ENCODE measurements at regions not wholly inside any gene's neighbourhood (a gene's known extent, or its start where the extent isn't known, plus 50 kb on each side); places are given as distances from the start of the nearest gene placed in this dataset.

DNA sequence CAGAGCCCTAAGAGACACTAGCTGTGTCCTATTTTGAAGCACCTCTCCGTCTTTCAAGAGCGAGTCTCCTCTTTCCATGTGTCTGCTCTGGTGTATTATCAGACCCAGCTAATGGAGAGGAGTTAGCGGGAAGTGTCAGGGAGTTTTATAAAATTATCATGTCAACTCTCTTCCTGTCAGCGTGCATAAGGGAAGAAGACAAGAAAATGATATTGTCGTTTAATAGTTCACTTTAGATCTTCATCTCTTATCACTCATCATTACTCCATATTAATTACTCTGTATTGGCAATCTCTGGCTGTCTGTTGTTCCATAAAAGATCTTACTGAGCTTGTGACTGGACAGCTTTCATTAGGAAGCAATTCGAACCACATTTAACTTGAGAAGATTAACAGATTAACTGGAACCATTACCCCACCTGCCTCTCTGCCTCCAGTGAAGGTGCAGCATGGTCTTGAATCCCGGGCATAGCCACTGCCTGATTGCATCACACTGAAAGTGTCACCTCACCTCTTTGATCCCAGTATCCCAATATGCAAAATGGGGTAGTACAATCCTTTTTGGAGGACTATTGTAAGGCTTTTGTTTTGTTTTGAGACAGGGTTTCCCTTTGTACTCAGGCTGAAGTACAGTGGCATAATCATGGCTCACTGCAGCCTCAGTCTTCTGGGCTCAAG, 121.1 kb downstream of the TMEM114 start:
- TF ChIP-seq, protein P1, sequence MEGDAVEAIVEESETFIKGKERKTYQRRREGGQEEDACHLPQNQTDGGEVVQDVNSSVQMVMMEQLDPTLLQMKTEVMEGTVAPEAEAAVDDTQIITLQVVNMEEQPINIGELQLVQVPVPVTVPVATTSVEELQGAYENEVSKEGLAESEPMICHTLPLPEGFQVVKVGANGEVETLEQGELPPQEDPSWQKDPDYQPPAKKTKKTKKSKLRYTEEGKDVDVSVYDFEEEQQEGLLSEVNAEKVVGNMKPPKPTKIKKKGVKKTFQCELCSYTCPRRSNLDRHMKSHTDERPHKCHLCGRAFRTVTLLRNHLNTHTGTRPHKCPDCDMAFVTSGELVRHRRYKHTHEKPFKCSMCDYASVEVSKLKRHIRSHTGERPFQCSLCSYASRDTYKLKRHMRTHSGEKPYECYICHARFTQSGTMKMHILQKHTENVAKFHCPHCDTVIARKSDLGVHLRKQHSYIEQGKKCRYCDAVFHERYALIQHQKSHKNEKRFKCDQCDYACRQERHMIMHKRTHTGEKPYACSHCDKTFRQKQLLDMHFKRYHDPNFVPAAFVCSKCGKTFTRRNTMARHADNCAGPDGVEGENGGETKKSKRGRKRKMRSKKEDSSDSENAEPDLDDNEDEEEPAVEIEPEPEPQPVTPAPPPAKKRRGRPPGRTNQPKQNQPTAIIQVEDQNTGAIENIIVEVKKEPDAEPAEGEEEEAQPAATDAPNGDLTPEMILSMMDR (IDR thresholded peaks at IDR 0.05; ENCODE audit: insufficient read depth in 1 of 2, low read depth in 1 of 2, low read length in 1 of 2, severe bottlenecking in 1 of 2, unreplicated experiment in 1 of 2) = no peak
- no peaks in the 10 kb centered on the region for H3K4me1 ChIP-seq
- intact Hi-C loops (cut with micrococcal nuclease; ENCODE audit: unreplicated experiment) = no loop called here
- DNase-seq = no peak
- no peak overlapping the region for H3K4me3 ChIP-seq (ENCODE audit: low read depth, low read length)
- Mint-ChIP-seq H3K9me3 (ENCODE audit: unreplicated experiment) (no peaks in the 10 kb centered on the region), H3K27ac (ENCODE audit: unreplicated experiment) (no peak overlapping the region), H3K27me3 (ENCODE audit: insufficient read depth, unreplicated experiment) (peaks cover 10% of the 10 kb centered on the region), H3K4me1 (ENCODE audit: low read depth, unreplicated experiment) (no peaks in the 10 kb centered on the region), H3K4me3 (ENCODE audit: unreplicated experiment) (no peak overlapping the region), H3K36me3 (ENCODE audit: insufficient read depth, unreplicated experiment) (no peaks in the 10 kb centered on the region)
- POLR2A ChIA-PET = no interaction called here
- no TSS peak for BruUV-seq (replicated peaks)
- no peaks in the 10 kb centered on the region for H3K27me3 ChIP-seq (replicated peaks; ENCODE audit: control insufficient read depth, insufficient read depth, low read length)
- CTCF ChIA-PET = no interaction called here
- H3K36me3 ChIP-seq (ENCODE audit: control insufficient read depth, insufficient read depth, low read length) = no peaks in the 10 kb centered on the region
- H3K9me3 ChIP-seq = no peaks in the 10 kb centered on the region

DNA sequence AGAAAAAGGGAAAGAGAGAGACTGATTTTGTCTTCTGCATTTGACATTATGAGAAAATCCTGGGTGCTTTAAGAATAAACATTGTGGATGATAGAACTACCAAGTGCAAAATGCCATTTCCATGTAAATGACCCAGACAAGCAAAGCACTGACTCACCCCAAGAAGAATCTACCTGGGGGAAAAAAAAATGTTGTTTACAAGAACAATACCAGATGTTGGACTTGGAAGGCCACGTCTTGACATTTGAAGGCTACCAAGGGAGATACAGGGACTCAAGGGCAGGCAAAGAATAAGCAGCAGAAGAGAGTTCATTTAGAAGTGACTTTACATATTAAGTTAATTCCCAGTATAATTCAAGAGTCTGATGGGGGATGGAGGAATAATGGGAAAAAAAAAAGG, 125.3 kb downstream of the TMEM114 start:
- H3K4me1 ChIP-seq = no peaks in the 10 kb centered on the region
- H3K27me3 ChIP-seq (replicated peaks; ENCODE audit: control insufficient read depth, insufficient read depth, low read length) = no peaks in the 10 kb centered on the region
- Mint-ChIP-seq H3K36me3 (ENCODE audit: insufficient read depth, unreplicated experiment) (peaks cover 5% of the 10 kb centered on the region), H3K27ac (ENCODE audit: unreplicated experiment) (no peak overlapping the region), H3K4me3 (ENCODE audit: unreplicated experiment) (no peak overlapping the region), H3K9me3 (ENCODE audit: unreplicated experiment) (no peaks in the 10 kb centered on the region), H3K27me3 (ENCODE audit: insufficient read depth, unreplicated experiment) (peaks cover 17% of the 10 kb centered on the region), H3K4me1 (ENCODE audit: low read depth, unreplicated experiment) (no peaks in the 10 kb centered on the region)
- TF ChIP-seq, protein P1 (IDR thresholded peaks at IDR 0.05; ENCODE audit: insufficient read depth in 1 of 2, low read depth in 1 of 2, low read length in 1 of 2, severe bottlenecking in 1 of 2, unreplicated experiment in 1 of 2) = no peak
- no peaks in the 10 kb centered on the region for H3K36me3 ChIP-seq (ENCODE audit: control insufficient read depth, insufficient read depth, low read length)
- POLR2A ChIA-PET = no interaction called here
- H3K4me3 ChIP-seq (ENCODE audit: low read depth, low read length) = no peak overlapping the region
- intact Hi-C loops (cut with micrococcal nuclease; ENCODE audit: unreplicated experiment) = no loop called here
- CTCF ChIA-PET = interaction anchor here (0.6 kb wide), 1 partner anchor 91 kb away, joined by 3 read pairs; no protein-coding TSS in a partner anchor
- no peaks in the 10 kb centered on the region for H3K9me3 ChIP-seq
- no TSS peak for BruUV-seq (replicated peaks)
- DNase-seq = no peak

DNA sequence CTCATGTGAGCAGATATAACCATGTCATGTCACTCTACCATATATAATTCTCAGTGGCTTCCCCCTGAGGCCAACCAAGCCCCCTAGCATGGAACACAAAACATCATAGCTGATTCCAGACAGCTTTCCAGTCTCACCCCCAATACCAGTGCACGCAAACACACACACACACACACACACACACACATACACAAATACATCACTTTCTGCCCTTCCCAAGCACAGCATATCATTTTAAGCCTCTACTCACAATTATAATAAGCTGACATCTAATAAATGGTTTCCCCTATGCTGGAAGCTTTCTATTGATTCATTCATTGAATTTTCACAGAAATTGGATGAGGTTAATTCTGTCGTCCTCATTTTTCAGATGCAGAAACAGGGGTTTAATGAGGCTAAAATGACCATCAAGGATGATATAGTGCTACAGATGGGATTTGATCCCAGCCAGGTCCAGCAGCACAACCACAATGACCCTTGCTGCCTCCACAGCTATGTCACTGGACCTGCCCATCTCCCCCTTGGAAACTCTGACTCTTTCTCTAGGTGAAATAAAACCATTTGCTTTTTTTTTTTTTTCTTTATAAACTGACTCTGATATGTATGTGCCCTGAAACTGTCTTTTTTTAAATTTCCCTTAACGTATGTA, 131.1 kb downstream of the TMEM114 start:
- Histone ChIP-seq H3K36me3 (ENCODE audit: control insufficient read depth, insufficient read depth, low read length) (no peaks in the 10 kb centered on the region), H3K27me3 (replicated peaks; ENCODE audit: control insufficient read depth, insufficient read depth, low read length) (no peaks in the 10 kb centered on the region), H3K4me1 (no peaks in the 10 kb centered on the region), H3K4me3 (ENCODE audit: low read depth, low read length) (no peak overlapping the region), H3K9me3 (peaks cover 3% of the 10 kb centered on the region; the same call in 1 of the 2 replicates)
- no peak for DNase-seq
- Mint-ChIP-seq H3K36me3 (ENCODE audit: insufficient read depth, unreplicated experiment) (peaks cover 5% of the 10 kb centered on the region), H3K27me3 (ENCODE audit: insufficient read depth, unreplicated experiment) (peaks cover 13% of the 10 kb centered on the region), H3K4me3 (ENCODE audit: unreplicated experiment) (no peak overlapping the region), H3K27ac (ENCODE audit: unreplicated experiment) (no peak overlapping the region), H3K9me3 (ENCODE audit: unreplicated experiment) (no peaks in the 10 kb centered on the region), H3K4me1 (ENCODE audit: low read depth, unreplicated experiment) (peaks cover 5% of the 10 kb centered on the region)
- ChIA-PET CTCF (no interaction called here), POLR2A (no interaction called here)
- TF ChIP-seq, protein P1 (IDR thresholded peaks at IDR 0.05; ENCODE audit: insufficient read depth in 1 of 2, low read depth in 1 of 2, low read length in 1 of 2, severe bottlenecking in 1 of 2, unreplicated experiment in 1 of 2) = no peak
- no TSS peak for BruUV-seq (replicated peaks)
- intact Hi-C loops (cut with micrococcal nuclease; ENCODE audit: unreplicated experiment) = no loop called here

Measured in Caco-2 (cell line).